ENCODE measurements at regions not wholly inside any gene's neighbourhood (a gene's known extent, or its start where the extent isn't known, plus 50 kb on each side); places are given as distances from the start of the nearest gene placed in this dataset.

- TF ChIP-seq CHD7 (IDR thresholded peaks at IDR 0.05; ENCODE audit: insufficient replicate concordance, low read length) = no peak
- TF ChIP-seq KDM4A (IDR thresholded peaks at IDR 0.05; ENCODE audit: low read depth, low read length, severe bottlenecking) = no peak
- TF ChIP-seq CTBP2 (IDR thresholded peaks at IDR 0.05; ENCODE audit: borderline replicate concordance, insufficient read depth, insufficient read length, low read length) = no peak
- no peak for TF ChIP-seq TAF7 (optimal IDR thresholded peaks at IDR 0.05; ENCODE audit: borderline replicate concordance, low read depth, low read length)
- no peak for TF ChIP-seq RNF2 (IDR thresholded peaks at IDR 0.05; ENCODE audit: borderline replicate concordance, low read depth, low read length, missing control alignments, poor library complexity, severe bottlenecking)
- TF ChIP-seq BCL11A (IDR thresholded peaks at IDR 0.05; ENCODE audit: low read depth in 2 of 2, low read length in 2 of 2) = no peak
Measured at GRCh38 chr7:42483886-42484285, 246.9 kb upstream of the GLI3 start (continued).

Measured in H1 (cell line).